HG02885 (cell line): ENCODE measurements at regions not wholly inside any gene's neighbourhood (a gene's known extent, or its start where the extent isn't known, plus 50 kb on each side); places are given as distances from the start of the nearest gene placed in this dataset.
"Not testable (repeated sequence)": the region's sequence is repeated elsewhere in the genome, so short reads cannot be mapped to it uniquely, and the experiment has no call there.

Experiments used
- ATAC-seq: cut with Tn5 transposase; IDR thresholded peaks from one replicate; pipeline ENCODE4 v1.9.1; 2021; ENCODE audit warnings: mild to moderate bottlenecking; ENCODE audit not compliant: unreplicated experiment, poor library complexity

DNA sequence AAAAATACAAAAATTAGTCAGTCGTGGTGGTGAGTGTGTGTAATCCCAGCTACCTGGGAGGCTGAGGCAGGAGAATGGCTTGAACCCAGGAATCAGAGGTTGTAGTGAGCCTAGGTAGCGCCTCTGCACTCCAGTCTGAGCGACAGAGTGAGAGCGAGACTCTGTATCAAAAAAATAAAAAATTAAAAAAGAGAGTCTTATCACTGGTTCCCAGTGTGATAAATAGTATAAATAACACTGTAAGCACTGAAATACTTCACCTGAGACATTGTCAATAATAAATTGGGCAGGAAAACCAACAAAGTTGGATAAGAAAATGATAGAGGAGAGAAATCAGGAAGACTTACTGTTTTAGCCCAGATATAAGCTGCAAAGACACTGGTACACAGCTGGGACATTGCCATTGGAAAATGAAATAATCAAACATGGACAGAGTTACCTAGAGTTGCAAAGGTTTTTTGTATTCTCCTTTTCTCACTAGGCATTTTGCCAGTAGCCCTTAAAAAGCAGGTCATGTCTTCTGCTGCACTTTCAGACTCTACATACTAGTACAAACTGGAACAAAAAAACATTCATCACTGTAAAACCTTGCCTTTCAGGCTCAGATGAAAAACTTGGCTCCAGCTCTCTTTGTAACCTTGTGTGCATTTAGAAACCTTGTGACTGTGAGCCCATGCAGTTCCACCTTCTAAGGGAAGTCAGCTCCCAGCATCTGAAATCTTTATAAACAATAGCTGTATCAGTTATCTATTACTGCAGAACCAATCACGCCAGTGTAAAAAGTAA is 55.0 kb upstream of the PPP1R2C start:
- ATAC-seq = no peak

DNA sequence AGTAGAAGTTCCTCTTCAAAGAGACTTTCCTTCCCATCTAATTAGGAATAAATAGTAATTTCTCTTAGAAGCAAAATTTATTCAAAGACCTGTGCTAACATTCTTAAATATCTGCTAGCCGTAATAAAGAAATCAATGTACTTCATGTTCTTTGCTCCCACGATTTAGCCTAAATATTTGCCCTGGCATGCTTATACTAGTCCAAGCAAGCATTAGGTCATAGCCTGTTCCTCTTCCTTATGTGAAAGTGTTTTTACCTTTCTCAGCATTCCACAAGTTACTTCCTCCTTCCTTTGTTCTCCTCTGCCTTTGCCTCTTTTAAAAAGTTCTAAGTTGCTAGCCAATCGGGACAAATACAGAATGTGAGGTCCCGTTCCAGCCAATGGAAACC is 55.6 kb upstream of the PPP1R2C start:
- not testable (repeated sequence) for ATAC-seq

- ATAC-seq = no peak
Observed at GRCh38 chrX:42837101-42837726, 59.3 kb upstream of the PPP1R2C start.

- ATAC-seq = peak; percentile 88
Observed at GRCh38 chrX:42837747-42838146, 59.8 kb upstream of the PPP1R2C start.

DNA sequence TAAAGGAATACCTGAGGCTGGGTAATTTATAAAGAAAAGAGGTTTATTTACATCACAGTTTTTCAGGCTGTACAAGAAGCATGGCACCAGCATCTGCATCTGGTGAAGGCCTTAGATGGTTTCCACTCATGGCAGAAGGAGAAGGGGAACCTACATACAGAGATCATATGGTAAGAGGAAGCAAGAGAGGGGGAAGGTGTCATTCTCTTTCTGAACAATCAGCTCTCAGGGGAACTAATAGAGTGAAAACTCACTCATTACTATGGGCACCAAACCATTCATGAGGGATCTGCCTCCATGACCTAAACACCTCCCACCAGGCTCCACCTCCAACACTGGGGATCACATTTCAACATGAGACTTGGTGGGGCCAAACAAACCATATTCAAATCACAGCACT is 61.7 kb upstream of the PPP1R2C start:
- ATAC-seq = no peak

GRCh38 chrX:42846741-42847140 is 68.8 kb upstream of the PPP1R2C start:
- ATAC-seq = no peak

DNA sequence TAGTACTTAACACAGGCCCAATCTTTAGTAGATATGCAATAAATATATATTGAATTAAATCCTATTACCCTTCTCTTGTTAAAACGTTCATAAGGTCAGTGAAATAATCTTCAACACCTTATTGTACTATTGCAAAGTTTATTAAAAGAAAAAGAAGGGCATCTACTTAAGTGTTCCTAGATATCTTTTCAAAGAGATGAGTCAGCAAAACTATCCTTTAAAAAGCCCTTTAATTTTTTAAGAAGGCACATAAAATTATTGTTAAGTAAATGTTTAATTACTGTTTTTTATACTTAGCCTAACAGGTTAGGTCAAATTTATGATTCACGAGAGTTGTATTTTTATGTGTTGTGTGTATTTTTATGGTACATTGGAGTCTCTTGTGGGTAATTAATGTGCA is 77.3 kb upstream of the PPP1R2C start:
- no peak for ATAC-seq

DNA sequence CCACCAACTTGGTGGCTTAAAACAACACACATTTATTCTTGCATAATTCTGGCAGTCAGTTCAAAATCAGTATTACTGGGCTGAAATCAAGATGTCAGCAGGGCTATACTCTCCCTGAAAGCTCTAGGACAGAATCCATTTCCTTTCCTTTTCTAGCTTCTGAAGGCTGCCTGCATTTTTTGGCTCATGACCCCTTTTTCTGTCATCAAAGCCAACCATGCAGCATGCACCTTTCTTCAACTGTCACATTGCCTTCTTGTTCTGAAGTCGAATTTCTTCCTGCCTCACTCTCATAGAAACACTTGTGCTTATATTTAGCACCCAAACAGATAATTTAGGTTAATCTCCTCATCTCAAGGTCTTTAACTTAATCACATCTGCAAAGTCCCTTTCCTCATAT is 79.8 kb upstream of the PPP1R2C start:
- ATAC-seq = no peak

GRCh38 chrX:42869011-42869410 is 91.0 kb upstream of the PPP1R2C start:
- no peak for ATAC-seq

DNA sequence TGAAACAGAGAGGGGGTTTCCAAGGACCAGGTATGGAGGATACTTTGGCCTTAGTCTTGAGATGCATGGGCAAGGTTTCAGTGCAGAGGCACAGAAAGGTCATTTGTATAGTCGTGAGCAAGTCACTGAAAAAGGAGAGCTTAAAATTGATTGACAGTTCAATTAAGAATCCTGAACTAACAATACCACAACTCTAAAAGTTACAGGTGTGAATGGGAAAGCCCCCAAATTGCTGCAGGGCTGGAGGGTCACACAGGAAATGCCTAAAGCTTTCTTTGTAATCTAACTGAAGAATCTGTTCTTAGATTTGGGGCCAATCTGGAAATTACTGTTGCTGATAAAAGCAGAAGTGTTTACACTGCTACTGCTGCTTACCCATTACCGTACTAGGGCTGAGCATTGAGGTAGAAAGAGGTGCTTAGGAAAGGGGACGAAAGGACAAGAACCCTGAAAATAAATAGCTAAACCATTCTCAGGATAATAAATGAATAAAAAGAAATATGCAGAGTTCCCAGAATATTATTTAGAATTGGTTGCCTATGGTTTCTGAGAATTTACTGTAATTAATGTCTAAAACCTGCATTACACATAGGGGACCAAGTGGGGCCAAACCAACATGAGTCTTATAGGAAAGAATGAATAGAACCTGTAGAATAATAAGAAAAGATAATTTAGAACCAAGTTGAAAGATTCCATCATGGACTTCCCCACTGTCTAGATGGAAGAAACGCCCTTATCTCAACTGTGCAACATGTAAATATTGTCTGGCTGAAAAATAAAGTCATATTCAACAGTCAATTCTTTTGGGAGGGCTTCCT is 91.9 kb upstream of the PPP1R2C start:
- ATAC-seq = peak; percentile 87

- no peak for ATAC-seq
Observed at GRCh38 chrX:42886519-42886918, 108.6 kb upstream of the PPP1R2C start.

DNA sequence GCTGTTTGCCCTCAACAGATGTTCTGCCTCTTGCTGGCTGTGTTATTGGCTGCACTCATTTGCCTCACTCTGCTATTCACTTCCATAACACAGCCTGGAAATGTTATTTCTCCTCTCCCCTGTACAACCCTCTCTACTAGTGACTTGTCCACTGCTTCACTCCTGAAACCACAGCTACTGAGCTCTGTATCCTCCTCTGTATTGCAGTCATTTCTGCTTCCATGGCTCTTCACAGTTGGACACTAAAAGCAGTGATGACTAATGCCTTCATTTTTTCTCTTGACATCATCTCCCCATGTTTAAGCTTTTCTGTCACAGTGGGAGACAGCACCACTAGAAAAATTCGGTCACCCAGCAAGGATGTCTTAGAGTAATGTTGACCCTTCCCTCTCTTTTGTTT is 123.0 kb upstream of the PPP1R2C start:
- ATAC-seq = no peak

- no peak for ATAC-seq
Observed at GRCh38 chrX:42902513-42902912, 124.5 kb upstream of the PPP1R2C start.

- ATAC-seq = no peak
Observed at GRCh38 chrX:42920752-42921151, 142.8 kb upstream of the PPP1R2C start.

DNA sequence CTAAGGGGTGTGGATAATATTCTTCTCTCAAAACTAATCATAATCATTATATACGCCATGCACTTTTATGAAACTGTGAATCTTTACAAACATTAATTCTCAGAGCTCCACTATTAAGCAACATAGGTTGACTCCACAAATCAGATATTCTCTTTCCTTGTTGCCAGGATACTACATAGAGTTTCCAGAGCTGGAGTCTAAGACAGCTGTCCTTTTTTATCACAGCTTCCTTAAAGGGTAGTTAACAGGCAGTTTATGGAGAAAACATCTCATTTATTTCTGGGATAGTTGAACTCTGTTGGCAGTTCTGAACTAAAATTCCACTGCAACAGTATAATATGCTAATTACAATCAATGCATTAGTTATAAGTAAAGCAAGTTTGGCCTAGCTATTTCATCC is 152.1 kb upstream of the PPP1R2C start:
- no peak for ATAC-seq

- ATAC-seq = no peak
Observed at GRCh38 chrX:42930951-42931350, 153.0 kb upstream of the PPP1R2C start.

DNA sequence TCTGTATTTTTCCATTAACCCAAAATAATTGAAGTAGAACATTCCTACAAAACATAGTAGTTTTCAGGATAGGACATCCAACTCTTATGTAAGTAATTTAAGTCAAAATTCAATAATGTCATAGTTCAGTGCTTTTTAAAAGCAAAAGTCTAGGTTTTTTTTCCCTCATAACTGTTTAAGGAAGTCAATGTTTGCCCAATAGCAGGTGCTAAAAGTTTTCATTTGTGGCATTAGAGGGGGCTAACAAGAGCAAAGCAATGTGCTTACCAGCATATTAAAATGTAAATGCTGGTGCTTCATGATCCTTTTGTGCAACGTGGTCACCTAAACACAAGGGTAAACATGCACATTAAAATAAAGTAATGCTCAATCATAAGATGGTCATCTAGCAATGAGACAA is 155.2 kb upstream of the PPP1R2C start:
- ATAC-seq = no peak

DNA sequence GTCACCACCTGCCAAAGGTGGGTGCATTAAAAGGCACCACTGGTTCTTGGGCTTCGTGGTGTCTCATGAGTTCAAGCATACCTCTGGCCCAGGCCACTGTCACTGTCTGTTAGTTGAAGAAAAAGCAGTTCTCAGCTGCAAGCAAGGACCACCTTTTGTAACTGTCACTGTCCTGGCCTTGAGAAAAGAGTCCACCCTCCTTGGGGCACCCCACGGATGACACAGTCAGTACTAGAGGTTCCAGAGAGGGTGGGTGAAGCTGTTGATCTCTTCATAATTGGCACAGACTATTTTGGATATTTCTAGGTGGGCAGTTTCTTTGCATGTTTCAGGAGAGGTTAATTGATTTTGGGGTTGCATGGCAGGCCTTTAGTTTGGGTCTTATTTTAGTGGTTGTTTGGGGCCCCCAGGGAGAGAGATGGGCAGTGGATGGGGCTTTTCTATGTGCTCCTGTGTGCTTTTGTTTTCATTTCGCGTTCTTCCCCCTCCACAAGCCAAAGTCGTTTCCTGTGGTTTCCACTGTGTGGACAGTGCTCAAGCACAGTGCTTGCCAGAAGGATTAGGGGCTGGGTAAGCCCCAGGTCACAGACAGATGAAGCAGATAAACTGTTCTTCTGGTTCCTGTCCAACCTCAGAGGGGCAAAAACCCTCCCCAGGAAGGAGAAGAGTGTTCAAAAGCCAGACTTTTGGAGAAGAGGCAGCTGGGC is 156.2 kb upstream of the PPP1R2C start:
- peak; percentile 95 for ATAC-seq

DNA sequence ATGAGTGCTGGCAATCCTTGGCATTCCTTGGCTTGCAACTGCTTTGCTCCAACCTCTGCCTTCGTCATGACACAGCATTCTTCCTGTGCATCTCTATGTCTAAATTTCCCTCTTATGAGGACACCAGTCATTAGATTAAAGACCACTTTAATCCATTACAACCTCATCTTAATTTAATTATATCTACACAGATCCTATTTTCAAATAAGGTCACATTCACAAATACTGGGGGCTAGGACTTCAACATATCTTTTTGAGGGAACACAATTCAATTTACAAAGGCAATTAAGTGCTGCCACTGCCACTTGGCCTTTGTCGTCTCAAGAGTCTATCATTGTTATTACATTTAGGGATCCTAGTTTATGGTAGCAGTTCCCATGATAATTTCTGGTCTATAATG is 163.7 kb upstream of the PPP1R2C start:
- ATAC-seq = no peak

DNA sequence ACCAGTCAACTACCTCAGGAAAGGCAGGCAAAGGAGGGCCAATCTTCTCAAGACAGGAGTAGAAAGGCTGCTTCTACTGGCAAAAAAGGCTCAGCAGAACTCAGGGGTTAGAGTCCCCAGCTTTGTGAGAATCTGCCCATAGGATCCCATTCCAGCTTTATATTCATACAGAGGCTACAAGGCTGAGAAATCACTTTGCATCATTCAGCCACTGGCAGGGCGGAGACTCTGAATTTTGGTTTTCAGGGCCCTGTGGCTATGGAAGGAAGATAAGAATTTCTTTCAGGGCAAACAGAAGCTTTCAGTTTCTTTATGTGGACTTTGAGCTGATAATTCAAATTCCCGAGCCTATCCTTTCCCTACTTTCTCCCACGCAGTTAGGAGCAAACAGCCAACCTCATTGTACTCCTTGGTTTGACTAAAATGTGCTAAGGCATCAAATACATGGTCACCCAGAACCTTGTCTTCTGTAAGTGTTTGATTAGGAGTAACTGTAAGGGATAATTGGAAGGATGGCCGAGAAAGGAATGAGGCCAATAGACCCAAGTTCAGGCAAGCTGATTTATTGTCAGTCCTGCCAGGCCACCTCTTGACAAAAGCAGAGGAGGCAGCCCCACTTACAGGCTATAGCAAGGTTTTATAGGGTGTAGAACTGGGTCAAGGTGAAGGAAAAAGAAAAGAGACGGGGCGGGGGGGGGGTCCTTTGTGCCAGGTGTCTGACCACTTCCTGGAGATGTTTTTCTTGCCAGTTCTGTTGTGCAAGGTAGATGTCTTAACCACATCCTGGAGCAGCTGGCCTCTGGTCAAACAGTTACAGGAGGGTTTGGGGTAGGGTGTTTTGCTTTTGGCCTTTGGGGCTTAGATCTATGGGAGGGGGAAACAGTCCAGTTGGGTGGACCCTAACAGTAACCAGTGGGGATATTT is 165.3 kb upstream of the PPP1R2C start:
- peak; percentile 68 for ATAC-seq
